ENCODE measurements at regions not wholly inside any gene's neighbourhood (a gene's known extent, or its start where the extent isn't known, plus 50 kb on each side); places are given as distances from the start of the nearest gene placed in this dataset.
"Not testable (repeated sequence)": the region's sequence is repeated elsewhere in the genome, so short reads cannot be mapped to it uniquely, and the experiment has no call there.

DNA sequence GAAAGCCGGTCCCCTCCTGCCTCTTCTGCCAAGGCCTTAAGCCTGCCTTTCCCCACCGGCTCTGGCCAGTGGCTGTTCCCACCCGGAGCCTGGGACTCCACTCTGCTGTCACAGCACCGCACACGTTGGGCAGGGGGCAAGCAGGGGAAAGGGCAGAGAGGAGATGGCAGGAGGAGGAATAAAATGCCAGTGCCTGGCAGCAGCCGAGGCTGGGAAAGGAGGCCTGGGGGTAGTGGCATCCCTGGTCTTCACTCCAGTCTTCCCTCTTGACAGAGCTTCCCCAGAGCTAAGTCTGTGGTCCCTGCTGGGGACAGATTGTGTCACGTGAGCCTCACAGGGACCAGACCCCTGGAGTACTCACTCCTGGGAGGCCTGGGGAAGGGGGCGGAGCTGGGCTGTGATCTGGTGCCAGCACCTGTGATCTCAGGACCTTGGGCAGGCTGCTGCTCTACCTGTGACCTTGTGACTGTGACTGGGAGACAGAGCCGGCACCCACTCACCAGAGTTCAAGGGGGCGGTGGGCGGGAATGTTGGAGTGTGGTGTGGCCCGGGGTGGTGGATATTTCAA is 97.2 kb upstream of the GSE1 start:
- peaks cover 31% of the 10 kb centered on the region for H3K4me1 ChIP-seq (ENCODE audit: low read depth)
- H3K9me3 ChIP-seq (ENCODE audit: low read depth), result no peaks in the 10 kb centered on the region
- peak in 1 of 2 donors; percentile 83 for DNase-seq (ENCODE audit: low read depth in 1 of 2, low spot score in 1 of 2)
- peak overlapping the region; percentile 82 for H3K27ac ChIP-seq
- no peaks in the 10 kb centered on the region for H3K36me3 ChIP-seq
- TF ChIP-seq, protein P1, sequence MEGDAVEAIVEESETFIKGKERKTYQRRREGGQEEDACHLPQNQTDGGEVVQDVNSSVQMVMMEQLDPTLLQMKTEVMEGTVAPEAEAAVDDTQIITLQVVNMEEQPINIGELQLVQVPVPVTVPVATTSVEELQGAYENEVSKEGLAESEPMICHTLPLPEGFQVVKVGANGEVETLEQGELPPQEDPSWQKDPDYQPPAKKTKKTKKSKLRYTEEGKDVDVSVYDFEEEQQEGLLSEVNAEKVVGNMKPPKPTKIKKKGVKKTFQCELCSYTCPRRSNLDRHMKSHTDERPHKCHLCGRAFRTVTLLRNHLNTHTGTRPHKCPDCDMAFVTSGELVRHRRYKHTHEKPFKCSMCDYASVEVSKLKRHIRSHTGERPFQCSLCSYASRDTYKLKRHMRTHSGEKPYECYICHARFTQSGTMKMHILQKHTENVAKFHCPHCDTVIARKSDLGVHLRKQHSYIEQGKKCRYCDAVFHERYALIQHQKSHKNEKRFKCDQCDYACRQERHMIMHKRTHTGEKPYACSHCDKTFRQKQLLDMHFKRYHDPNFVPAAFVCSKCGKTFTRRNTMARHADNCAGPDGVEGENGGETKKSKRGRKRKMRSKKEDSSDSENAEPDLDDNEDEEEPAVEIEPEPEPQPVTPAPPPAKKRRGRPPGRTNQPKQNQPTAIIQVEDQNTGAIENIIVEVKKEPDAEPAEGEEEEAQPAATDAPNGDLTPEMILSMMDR (IDR thresholded peaks at IDR 0.05; ENCODE audit: low read depth, low read length), result no peak
- H3K27me3 ChIP-seq, result no peaks in the 10 kb centered on the region
- H3K4me3 ChIP-seq, result no peak overlapping the region

DNA sequence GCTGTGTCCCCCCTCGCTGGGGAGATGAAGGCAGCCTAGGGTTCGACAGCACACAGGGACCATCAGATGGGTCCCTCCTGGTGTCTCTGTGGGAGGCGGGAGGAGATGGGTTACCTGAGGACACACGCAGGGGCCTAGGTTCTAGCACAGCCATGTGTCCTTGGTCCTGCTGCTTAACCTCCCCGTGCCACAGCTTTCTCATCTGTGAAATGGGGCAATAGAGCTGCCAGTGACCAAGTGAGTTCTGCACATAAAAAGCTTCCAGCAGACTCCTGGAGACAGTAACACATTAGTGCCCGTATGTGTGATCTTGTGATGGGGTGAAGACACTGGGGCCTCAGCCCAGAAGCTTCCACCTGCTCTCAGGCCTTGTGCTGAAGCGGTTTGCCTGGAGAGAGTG is 96.0 kb upstream of the GSE1 start:
- Histone ChIP-seq H3K4me3 (no peak overlapping the region), H3K9me3 (ENCODE audit: low read depth) (no peaks in the 10 kb centered on the region), H3K27ac (no peak overlapping the region), H3K27me3 (no peaks in the 10 kb centered on the region), H3K4me1 (ENCODE audit: low read depth) (peaks cover 31% of the 10 kb centered on the region), H3K36me3 (no peaks in the 10 kb centered on the region)
- TF ChIP-seq, protein P1 (IDR thresholded peaks at IDR 0.05; ENCODE audit: low read depth, low read length), result no peak
- no peak for DNase-seq (ENCODE audit: low read depth in 1 of 2, low spot score in 1 of 2)

DNA sequence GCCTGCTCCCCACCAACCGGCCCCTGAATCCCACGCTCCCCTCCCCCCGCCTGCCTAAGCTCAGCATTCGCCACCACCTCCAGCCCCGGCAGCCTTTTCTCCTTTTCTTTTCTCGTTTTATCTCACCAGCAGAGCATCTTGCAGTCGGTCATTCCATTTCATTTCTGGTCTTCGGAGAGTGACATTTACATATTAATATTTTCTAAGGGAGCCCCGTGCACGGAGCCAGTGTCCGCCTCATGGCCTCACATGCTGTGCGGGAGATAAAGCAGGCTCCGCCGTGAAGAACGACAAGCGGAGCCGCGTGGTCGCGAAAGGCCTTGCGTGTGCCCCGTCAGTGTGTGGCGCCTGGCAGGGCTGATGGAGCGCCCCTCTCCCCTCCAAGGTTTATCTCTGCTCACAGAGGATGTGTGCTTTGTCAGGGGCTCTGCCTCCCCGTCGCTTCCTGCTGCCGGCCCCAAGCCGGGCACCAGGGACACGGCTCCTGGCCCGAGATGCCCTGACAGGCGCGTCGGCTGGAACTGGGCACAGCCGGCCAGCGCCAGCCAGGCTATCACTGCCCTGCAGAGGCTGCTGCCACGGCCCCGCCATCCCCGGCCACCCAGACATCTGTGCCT is 95.5 kb upstream of the GSE1 start:
- Histone ChIP-seq H3K9me3 (ENCODE audit: low read depth) (no peaks in the 10 kb centered on the region), H3K27ac (peak overlapping the region; percentile 23), H3K36me3 (no peaks in the 10 kb centered on the region), H3K4me3 (no peak overlapping the region), H3K27me3 (no peaks in the 10 kb centered on the region), H3K4me1 (ENCODE audit: low read depth) (peaks cover 31% of the 10 kb centered on the region)
- TF ChIP-seq, protein P1 (IDR thresholded peaks at IDR 0.05; ENCODE audit: low read depth, low read length), result no peak
- DNase-seq (ENCODE audit: low read depth in 1 of 2, low spot score in 1 of 2), result no peak

DNA sequence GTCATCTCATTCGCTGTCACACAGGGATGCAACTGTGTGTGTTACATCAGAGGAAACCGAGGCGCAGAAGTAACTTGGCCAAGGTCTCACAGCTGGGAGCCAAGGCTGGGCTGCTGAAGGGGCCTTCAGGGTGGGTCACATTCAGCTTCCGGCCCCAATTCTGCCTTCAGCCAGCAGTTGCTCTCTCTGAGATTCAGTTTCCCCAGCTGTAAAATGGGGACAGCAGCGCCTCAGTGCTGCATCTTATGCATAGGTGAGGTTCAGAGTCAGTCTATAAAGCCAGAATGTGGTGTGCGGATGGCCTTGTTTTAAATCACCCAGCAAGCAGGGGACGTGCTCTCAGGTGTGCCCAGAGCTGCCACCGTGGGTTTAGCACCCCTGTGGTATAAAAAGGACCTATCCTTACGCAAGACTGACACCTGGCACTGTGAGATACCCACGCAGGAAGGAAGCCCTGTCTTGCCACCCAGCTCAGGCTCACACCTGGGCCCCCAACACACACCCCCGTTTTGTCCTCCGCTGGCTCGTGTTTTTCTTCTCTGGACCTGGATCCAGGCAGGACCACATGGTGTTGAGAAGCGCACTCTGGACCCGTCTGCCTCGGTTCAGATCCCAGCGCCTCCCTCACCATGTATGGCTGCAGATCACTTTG is 94.6 kb upstream of the GSE1 start:
- TF ChIP-seq, protein P1 (IDR thresholded peaks at IDR 0.05; ENCODE audit: low read depth, low read length), result no peak
- Histone ChIP-seq H3K4me1 (ENCODE audit: low read depth) (peaks cover 34% of the 10 kb centered on the region), H3K27ac (no peak overlapping the region), H3K9me3 (ENCODE audit: low read depth) (no peaks in the 10 kb centered on the region), H3K27me3 (no peaks in the 10 kb centered on the region), H3K36me3 (no peaks in the 10 kb centered on the region), H3K4me3 (no peak overlapping the region)
- no peak for DNase-seq (ENCODE audit: low read depth in 1 of 2, low spot score in 1 of 2)

DNA sequence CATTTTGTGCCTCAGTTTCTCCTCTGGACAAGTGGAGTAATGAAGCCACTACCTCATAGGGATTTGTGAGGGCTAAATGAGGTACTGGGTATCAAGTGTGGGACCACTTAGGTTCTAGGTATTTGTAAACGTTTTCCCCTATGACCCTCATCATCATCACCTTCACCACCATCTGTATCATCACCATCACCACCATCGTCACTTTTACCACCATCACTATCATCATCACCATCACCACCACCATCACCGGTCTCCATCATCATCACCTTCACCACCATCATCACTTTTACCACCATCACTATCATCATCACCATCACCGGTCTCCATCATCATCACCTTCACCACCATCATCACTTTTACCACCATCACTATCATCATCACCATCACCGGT is 94.1 kb upstream of the GSE1 start:
- H3K27me3 ChIP-seq; DNase-seq (ENCODE audit: low read depth in 1 of 2, low spot score in 1 of 2); H3K36me3 ChIP-seq; H3K4me3 ChIP-seq; H3K27ac ChIP-seq; H3K9me3 ChIP-seq (ENCODE audit: low read depth): not testable (repeated sequence)
- peaks cover 36% of the 10 kb centered on the region for H3K4me1 ChIP-seq (ENCODE audit: low read depth)

DNA sequence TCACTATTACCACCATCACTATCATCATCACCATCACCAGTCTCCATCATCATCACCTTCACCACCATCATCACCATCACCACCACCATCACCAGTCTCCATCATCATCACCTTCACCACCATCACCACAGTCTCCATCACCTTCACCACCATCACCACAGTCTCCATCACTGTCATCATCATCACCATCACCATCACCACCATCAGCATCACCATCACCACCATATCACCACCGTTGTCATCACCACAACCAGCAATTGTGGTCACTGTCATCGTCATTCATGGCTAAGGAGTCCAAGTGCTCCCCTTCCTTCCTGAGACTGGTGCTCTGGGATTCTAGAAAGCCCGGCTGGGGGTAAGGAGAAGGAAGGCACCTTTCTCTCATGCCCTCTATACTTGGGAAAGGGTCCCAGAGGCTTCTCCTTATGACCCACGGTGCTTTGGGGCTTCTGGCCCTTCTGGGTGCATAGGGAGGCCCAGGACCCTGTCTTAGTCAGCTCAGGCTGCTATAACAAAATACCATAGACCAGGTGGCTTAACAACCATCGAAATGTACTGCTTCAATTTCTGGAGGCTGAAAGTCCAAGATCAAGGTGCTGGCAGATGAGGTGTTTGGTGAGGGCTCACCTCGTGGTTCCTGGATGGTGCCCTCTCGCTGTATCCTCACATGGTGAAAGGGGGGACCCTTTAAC is 93.4 kb upstream of the GSE1 start:
- Histone ChIP-seq H3K4me3 (no peak overlapping the region), H3K36me3 (no peaks in the 10 kb centered on the region), H3K9me3 (ENCODE audit: low read depth) (no peaks in the 10 kb centered on the region), H3K27me3 (no peaks in the 10 kb centered on the region), H3K4me1 (ENCODE audit: low read depth) (peaks cover 36% of the 10 kb centered on the region), H3K27ac (no peak overlapping the region)
- TF ChIP-seq, protein P1 (IDR thresholded peaks at IDR 0.05; ENCODE audit: low read depth, low read length), result no peak
- DNase-seq (ENCODE audit: low read depth in 1 of 2, low spot score in 1 of 2), result no peak
